ENCODE measurements at regions not wholly inside any gene's neighbourhood (a gene's known extent, or its start where the extent isn't known, plus 50 kb on each side); places are given as distances from the start of the nearest gene placed in this dataset.

DNA sequence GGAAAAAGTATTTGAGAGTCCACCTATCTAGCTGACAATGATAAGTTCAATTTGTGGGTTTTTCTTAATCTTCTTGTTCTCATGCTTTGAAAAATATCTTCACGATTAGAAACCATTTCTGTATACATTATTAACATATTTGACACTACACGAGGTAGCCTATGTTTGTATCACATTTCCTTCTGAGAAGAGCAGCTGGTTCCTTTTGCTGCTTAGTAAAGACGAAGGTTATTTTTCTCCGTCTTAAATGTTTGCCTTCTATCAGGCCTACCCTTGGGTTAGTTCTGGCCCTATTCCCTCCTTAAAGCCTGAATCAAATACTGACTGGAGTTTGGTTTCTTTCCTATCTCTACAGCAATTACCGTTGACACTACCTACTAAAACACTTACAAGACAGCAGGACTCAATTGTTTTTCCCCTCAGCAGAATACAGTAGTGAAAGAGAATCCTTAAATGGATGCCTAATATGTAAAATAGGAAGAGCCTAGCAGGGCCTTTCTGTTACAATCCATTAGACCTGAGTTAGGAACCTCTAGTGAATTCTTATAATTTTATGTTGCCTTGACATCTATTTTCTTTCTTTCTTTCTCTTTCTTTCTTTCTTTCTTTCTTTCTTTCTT is 790.4 kb downstream of the EPHA4 start:
- no peak for TF ChIP-seq CTCF (IDR thresholded peaks at IDR 0.05)
- TF ChIP-seq POLR2A (IDR thresholded peaks at IDR 0.05), result no peak
